ENCODE measurements at regions not wholly inside any gene's neighbourhood (a gene's known extent, or its start where the extent isn't known, plus 50 kb on each side); places are given as distances from the start of the nearest gene placed in this dataset.

- H3K4me3 Mint-ChIP-seq = no peak overlapping the region
Measured at GRCh38 chr14:75338398-75338797, 59.8 kb downstream of the FOS start.

More at GRCh38 chr14:75338398-75338797, 59.8 kb downstream of the FOS start:
- Mint-ChIP-seq H3K27me3 (ENCODE audit: insufficient read depth, low read depth, poor library complexity) (no peaks in the 10 kb centered on the region), H3K4me1 (peaks cover 10% of the 10 kb centered on the region; the same call in 2 of the 3 replicates), H3K9me3 (peaks cover 15% of the 10 kb centered on the region; the same call in 2 of the 3 replicates), H3K27ac (no peak overlapping the region), H3K36me3 (ENCODE audit: low read depth) (no peaks in the 10 kb centered on the region)
- ATAC-seq = no peak
- H3K9me2 ChIP-seq (ENCODE audit: insufficient read depth) = peaks cover 10% of the 10 kb centered on the region; the same call in 1 of the 2 replicates
- H3F3A ChIP-seq (replicated peaks; ENCODE audit: low read depth) = no peaks in the 10 kb centered on the region
- peaks cover 6% of the 10 kb centered on the region for H3K4me1 ChIP-seq (ENCODE audit: insufficient read depth)
- no peak for DNase-seq (ENCODE audit: low spot score)
- TF ChIP-seq ZNF114 (CRISPR knock-in tag; IDR thresholded peaks at IDR 0.05) (no peak), ZNF462 (CRISPR knock-in tag; IDR thresholded peaks at IDR 0.05) (no peak), EZH2phosphoT487 (IDR thresholded peaks at IDR 0.05; ENCODE audit: unreplicated experiment) (no peak), NANOG (IDR thresholded peaks at IDR 0.05; ENCODE audit: borderline replicate concordance) (no peak), ETS1 (IDR thresholded peaks at IDR 0.05) (no peak), CREB1 (CRISPR knock-in tag; IDR thresholded peaks at IDR 0.05; ENCODE audit: low read depth) (no peak), STAT1 (IDR thresholded peaks at IDR 0.05; ENCODE audit: unreplicated experiment) (no peak), ZNF331 (CRISPR knock-in tag; IDR thresholded peaks at IDR 0.05; ENCODE audit: low read depth) (no peak), EZH2 (IDR thresholded peaks at IDR 0.05; ENCODE audit: low read depth, unreplicated experiment) (no peak), POLR2AphosphoS5 (IDR thresholded peaks at IDR 0.05; ENCODE audit: low read depth) (no peak), JUNB (IDR thresholded peaks at IDR 0.05; ENCODE audit: unreplicated experiment) (no peak)
- TF ChIP-seq, protein P1, sequence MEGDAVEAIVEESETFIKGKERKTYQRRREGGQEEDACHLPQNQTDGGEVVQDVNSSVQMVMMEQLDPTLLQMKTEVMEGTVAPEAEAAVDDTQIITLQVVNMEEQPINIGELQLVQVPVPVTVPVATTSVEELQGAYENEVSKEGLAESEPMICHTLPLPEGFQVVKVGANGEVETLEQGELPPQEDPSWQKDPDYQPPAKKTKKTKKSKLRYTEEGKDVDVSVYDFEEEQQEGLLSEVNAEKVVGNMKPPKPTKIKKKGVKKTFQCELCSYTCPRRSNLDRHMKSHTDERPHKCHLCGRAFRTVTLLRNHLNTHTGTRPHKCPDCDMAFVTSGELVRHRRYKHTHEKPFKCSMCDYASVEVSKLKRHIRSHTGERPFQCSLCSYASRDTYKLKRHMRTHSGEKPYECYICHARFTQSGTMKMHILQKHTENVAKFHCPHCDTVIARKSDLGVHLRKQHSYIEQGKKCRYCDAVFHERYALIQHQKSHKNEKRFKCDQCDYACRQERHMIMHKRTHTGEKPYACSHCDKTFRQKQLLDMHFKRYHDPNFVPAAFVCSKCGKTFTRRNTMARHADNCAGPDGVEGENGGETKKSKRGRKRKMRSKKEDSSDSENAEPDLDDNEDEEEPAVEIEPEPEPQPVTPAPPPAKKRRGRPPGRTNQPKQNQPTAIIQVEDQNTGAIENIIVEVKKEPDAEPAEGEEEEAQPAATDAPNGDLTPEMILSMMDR (conservative IDR thresholded peaks at IDR 0.05; ENCODE audit: low read depth in 2 of 2) = no peak
- TF ChIP-seq, protein P2, sequence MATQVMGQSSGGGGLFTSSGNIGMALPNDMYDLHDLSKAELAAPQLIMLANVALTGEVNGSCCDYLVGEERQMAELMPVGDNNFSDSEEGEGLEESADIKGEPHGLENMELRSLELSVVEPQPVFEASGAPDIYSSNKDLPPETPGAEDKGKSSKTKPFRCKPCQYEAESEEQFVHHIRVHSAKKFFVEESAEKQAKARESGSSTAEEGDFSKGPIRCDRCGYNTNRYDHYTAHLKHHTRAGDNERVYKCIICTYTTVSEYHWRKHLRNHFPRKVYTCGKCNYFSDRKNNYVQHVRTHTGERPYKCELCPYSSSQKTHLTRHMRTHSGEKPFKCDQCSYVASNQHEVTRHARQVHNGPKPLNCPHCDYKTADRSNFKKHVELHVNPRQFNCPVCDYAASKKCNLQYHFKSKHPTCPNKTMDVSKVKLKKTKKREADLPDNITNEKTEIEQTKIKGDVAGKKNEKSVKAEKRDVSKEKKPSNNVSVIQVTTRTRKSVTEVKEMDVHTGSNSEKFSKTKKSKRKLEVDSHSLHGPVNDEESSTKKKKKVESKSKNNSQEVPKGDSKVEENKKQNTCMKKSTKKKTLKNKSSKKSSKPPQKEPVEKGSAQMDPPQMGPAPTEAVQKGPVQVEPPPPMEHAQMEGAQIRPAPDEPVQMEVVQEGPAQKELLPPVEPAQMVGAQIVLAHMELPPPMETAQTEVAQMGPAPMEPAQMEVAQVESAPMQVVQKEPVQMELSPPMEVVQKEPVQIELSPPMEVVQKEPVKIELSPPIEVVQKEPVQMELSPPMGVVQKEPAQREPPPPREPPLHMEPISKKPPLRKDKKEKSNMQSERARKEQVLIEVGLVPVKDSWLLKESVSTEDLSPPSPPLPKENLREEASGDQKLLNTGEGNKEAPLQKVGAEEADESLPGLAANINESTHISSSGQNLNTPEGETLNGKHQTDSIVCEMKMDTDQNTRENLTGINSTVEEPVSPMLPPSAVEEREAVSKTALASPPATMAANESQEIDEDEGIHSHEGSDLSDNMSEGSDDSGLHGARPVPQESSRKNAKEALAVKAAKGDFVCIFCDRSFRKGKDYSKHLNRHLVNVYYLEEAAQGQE (IDR thresholded peaks at IDR 0.05; ENCODE audit: unreplicated experiment) = no peak
- H3K79me2 ChIP-seq (replicated peaks; ENCODE audit: insufficient read depth) = no peaks in the 10 kb centered on the region
- H3K4me3 ChIP-seq = no peak overlapping the region
- no peak overlapping the region for H3K27ac ChIP-seq (ENCODE audit: low read depth)
- H3K36me3 ChIP-seq (ENCODE audit: insufficient read depth) = no peaks in the 10 kb centered on the region
- H2AFZ ChIP-seq = no peak overlapping the region
- H3K27me3 ChIP-seq (ENCODE audit: insufficient read depth) = no peaks in the 10 kb centered on the region
- no peak overlapping the region for H3K4me2 ChIP-seq
- H4K20me1 ChIP-seq (replicated peaks; ENCODE audit: insufficient read depth) = no peaks in the 10 kb centered on the region
